ENCODE measurements at regions not wholly inside any gene's neighbourhood (a gene's known extent, or its start where the extent isn't known, plus 50 kb on each side); places are given as distances from the start of the nearest gene placed in this dataset.
A peak's percentile ranks its signal among the peaks of the same experiment; 100 is the strongest.
"Not testable (repeated sequence)": the region's sequence is repeated elsewhere in the genome, so short reads cannot be mapped to it uniquely, and the experiment has no call there.

DNA sequence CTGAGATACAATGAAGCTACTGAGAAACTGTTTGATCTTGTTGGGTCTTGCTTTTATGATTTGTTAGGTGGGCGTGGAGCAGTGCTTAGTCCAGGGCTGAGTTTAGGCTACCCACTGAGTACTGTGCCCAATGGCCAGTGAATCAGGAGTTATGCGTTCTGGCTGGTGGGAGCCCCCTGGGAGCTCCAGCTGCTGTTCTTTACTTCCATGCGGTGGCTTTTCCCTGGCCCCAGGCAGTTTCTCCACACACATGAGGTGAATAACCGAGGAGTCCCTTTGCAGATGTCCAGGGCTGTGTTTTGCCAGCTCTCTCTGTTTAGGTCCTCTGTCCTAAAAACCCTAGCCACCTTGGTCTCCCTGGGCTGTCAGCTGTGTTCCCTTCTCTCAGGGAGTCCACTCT, 106.5 kb downstream of the KLF13 start:
- no peak for TF ChIP-seq POLR2A (IDR thresholded peaks at IDR 0.05; ENCODE audit: low read depth, low read length)
- FAIRE-seq (no peak), DNase-seq (ENCODE audit: insufficient read length, low spot score) (no peak)

DNA sequence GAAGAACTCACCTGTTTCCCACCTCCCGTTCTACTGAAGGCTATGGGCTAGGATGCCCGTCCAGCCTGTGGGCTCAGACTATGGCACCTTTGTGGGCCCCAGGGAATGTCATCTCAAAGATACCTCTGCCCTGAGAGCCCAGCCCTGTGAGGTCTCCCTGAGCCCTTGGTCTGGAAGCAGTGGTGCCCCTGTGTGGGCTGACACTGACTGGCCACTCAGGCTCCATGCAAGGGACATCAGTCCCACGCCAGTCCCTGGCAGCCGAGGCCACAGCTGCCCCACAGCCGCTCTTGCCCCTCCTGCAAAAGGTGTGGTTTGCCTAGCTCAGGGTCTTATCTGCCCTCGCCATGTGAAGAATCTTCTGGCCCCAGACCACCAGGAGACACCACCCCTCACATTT, 106.9 kb downstream of the KLF13 start:
- FAIRE-seq (no peak), DNase-seq (ENCODE audit: insufficient read length, low spot score) (no peak)
- no peak for TF ChIP-seq POLR2A (IDR thresholded peaks at IDR 0.05; ENCODE audit: low read depth, low read length)

DNA sequence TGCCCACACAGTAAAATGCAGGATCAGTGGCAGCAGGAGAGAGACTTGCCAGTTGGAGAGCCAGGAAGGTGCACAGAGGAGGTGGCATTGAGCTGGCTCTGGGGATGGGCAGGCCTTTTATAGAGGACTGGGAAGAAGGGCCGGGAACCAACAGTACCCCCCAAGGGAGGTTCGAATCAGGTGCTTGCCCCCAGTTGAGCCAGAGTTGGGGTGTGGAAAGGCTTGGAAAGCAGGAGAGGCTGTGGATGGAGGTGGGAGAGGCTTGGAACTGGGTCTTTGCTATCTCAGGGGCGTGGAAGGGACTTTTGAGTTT, 107.6 kb downstream of the KLF13 start:
- no peak for TF ChIP-seq POLR2A (IDR thresholded peaks at IDR 0.05; ENCODE audit: low read depth, low read length)
- FAIRE-seq (no peak), DNase-seq (ENCODE audit: insufficient read length, low spot score) (no peak)

DNA sequence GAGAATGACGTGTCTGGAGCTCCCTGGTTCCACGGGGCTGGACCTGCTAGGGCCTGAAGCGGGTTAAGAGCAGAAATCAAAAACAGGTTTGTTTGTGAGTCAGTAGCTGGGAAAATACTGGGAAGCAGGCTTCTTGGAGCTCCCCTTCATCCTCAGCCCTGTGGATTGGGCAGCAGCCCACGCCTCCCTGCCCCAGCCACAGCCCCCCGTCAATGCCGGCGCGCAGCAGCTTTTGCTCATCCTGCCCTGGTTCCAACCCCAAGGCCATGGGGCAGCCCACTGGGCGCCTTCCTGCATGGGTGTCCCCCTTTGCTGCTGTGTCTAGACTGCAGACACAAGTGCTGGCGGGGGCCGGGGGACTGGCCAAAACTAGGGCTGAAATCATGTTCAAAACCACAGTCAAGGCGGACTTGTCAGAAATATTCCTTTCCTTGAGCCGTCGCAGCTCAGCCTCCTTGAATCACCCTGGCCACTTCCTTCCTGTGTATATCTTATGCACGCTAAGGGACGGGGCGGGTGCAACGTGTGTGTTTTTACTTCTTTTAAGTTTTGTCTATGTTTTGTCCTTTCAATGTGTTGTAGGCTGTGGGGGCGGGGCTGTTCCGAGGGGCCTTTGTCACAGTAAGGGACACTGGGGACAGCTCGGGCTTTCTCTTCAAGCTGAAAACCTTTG, 108.1 kb downstream of the KLF13 start:
- DNase-seq (ENCODE audit: insufficient read length, low spot score), result no peak
- FAIRE-seq, result no peak
- TF ChIP-seq POLR2A (IDR thresholded peaks at IDR 0.05; ENCODE audit: low read depth, low read length), result no peak

DNA sequence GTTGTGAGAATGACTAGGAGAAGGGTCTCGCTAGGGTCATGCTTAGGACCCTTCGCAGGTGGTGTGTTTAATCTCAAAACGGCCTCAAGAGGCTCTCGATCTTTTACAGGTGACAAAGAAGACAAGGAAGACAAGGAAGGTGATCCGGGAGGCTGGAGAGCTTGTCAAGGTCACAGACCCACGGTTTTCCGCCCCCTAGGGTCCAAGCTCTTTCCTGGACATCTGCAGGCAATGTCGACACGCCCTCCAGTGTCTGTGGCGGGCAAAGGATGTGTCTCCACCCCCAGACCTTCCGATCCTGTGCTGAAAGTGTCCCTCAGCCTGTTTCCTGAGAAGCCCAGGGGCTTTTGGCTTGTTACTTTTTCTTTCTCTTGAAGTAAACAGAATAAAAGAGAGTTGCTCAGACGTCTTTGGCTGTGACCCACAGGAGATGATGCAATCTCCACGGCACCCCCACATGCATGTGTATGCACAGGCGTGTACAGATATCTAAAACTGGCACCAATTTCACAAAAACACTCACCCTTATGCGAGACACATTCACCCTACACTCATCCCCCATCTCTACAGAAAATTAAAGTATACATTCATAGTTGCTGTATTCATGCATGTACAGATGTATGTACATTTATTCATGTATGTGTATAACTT, 108.8 kb downstream of the KLF13 start:
- FAIRE-seq (no peak), DNase-seq (ENCODE audit: insufficient read length, low spot score) (no peak)
- TF ChIP-seq POLR2A (IDR thresholded peaks at IDR 0.05; ENCODE audit: low read depth, low read length), result no peak

DNA sequence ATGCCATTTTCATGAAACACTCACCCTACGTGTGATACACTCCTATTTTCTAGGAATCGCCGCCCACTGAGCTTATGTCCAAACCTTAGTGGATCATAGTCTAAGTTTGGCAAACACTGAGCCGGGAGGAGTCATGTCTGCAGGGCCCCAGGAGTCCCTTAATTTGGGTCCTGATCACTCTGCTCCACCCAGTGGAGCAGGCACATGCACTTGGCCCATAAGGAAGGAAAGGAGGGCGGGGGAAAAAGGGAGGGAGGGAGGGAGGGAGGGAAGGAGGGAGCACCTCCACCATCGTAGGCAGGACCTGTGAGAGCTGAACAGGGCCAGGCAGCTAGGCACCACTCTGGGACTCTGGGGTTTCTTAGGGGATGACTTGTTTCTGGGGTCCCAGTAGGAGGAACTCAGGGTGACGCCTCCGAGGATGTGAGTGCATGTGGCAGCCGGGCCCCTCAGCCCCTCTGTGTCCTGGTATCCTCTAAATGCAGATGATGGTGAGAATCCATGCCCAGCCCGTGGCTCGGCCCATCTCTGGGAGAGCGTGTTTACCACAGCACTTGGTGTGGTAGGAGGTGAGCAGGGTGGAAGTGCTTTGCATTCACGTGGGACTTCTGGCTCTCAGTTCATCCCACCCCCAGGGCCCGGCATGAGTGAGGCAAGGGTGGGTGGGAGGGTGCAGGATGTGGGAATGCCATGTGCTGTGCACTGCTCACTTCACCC, 109.4 kb downstream of the KLF13 start:
- no peak for DNase-seq (ENCODE audit: insufficient read length, low spot score)
- no peak for FAIRE-seq
- no peak for TF ChIP-seq POLR2A (IDR thresholded peaks at IDR 0.05; ENCODE audit: low read depth, low read length)

DNA sequence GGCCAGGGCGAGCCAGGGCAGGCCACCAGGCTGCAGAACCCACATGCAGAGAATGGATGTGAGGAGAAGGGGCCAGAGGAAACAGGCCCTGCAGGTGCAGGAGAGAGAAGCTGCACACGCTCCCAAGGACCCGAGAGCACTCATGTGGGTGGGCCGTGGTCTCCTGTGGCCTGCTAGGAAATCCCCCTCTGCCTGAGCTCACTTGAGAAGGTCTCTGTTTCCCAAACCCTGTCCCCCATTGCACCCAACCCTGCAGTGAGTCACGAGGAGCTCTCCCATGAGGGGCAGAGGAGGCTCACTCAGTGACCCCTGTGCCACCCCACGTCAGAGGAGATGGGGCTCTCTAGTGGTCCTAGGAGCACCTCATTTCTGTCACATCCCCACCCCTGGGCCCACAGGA, 111.1 kb downstream of the KLF13 start:
- TF ChIP-seq POLR2A (IDR thresholded peaks at IDR 0.05; ENCODE audit: low read depth, low read length), result no peak
- DNase-seq (ENCODE audit: insufficient read length, low spot score) (no peak), FAIRE-seq (no peak)

DNA sequence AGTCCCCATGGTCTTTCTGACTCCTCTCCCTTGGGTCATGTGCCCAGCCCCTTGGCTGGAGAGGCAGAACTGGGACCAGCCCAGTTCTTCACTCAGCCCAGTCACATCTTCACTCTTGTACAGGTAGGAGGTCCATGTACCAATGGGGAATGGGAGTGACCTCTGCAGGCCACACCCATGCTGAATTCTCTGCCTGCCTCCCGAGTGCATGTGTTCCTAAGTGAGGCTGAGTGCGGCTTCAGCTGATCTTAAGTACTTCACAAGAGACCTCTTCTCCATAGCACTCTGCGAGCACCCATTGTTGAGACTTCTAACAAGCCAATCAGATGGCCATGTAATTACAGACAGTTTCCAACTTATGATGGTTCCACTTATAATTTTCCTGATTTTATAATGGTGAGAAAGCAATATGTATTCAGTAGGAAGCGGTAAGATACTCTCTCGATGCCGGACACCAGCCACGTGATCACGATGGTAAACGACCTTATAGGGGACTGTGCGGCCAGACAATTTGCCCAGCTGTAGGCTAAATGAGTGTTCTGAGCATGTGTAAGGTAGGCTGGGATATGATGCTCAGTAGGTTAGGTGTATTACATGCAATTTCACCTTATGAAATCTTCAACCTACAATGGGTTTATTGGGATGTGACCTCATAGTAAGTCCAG, 112.1 kb downstream of the KLF13 start:
- DNase-seq (ENCODE audit: insufficient read length, low spot score), result no peak
- no peak for TF ChIP-seq POLR2A (IDR thresholded peaks at IDR 0.05; ENCODE audit: low read depth, low read length)
- no peak for FAIRE-seq

DNA sequence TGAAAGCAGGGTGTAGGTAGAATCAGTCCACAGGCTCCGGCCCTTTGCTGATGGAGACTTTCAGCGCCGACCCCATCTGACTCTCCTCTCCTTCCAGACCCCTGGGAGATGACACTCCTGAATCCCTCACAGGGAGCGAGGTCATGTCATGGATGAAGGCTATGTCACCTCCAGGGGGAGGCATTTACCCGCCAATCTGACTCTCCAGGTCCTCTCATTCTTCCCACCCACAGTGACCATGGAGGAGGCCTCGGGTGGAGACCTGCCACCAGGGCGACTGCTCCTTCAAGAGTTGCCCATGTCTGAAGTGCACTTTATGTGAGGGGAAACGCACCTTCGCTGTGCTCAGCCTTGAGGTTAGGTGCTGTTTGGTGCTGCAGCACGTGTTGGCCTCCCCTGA, 112.7 kb downstream of the KLF13 start:
- FAIRE-seq (no peak), DNase-seq (ENCODE audit: insufficient read length, low spot score) (no peak)
- TF ChIP-seq POLR2A (IDR thresholded peaks at IDR 0.05; ENCODE audit: low read depth, low read length), result no peak

DNA sequence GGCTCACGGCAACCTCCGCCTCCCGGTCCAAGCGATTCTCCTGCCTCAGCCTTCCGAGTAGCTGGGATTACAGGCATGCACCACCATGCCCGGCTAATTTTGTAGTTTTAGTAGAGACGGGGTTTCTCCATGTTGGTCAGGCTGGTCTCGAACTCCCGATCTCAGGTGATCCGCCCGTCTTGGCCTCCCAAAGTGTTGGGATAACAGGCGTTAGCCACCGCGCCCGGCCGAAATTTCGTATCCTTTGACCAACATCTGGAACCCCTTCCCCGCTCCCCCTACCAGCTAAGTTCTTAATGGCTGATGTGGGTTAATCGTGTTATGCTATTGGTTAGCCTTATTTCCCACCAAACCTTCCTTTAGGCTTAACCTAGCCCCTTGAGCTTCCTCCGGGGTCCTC, 113.6 kb downstream of the KLF13 start:
- DNase-seq (ENCODE audit: insufficient read length, low spot score), result not testable (repeated sequence)

DNA sequence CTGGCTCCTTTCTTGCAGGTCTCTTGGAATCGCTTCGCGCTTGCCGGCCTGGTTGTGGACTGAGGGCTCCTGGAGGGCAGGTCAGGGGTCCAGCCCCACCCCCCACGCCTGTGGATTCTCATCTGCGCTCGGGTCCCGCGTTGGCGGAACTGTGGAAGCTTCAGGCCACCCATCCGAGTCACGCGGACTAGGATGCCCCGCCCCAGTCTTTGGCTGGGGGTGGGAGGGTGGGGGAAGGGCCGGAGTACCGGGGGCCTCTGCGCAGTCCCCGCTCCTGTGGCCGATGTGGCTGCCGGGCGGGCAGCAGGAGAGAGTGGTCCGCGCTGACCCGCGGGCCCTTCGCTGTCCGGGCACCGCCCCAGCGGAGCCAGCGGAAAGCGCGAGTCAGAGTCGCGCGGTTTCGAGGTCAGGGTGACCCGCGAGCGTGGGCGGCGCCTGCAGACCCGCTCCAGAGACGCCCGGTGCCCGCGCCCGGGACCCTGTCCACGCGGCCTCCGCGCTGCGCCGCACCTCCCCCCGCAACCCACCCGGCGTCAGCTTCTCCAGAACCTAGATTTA, 114.2 kb downstream of the KLF13 start:
- FAIRE-seq (no peak), DNase-seq (ENCODE audit: insufficient read length, low spot score) (no peak)
- 0 out of 2 replicates have a peak, but pooled peaks have one; percentile 24 for TF ChIP-seq POLR2A (IDR thresholded peaks at IDR 0.05; ENCODE audit: low read depth, low read length)

More for the DNA sequence above, 113.6 kb downstream of the KLF13 start:
- FAIRE-seq, result not testable (repeated sequence)

DNA sequence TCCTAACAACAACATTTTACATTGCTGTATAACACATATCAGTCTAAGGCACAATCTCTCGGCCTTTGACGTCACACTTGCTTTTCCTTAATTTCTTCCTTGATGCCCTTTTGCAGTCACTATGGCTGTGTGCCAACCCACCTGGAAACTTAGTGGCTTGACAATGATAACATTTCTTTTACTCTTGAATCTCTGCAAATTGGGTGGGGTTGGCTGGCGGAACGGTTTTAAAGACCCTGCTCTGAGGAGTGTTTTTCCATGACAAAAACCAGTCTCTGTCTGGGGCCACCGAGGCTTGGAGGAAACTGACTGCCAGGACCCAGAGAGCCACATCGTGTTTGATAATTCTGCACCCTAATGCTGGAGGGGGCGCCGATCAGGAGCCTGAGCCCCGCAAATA, 115.6 kb downstream of the KLF13 start:
- no peak for DNase-seq (ENCODE audit: insufficient read length, low spot score)
- no peak for TF ChIP-seq POLR2A (IDR thresholded peaks at IDR 0.05; ENCODE audit: low read depth, low read length)
- no peak for FAIRE-seq

DNA sequence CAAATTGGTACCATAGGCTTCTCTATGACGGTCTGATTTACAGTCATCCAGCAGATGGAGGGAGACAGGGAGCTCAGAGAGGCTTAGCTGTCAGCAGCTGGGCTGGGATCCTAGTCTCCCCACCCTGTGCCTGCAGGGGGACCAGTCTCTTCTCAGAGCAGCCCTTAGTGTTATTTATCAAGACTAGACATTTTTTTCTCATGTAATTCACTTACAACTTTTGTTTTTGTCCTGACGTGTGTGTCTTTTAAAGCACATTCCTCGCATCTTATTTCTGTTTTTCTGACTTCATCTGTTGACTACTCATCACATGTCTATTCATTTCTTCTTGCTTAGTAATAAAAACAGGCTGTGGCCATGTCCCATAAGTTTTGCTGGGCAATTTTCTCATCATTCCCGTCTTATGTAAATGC, 116.1 kb downstream of the KLF13 start:
- FAIRE-seq (peak; percentile 80), DNase-seq (ENCODE audit: insufficient read length, low spot score) (no peak)
- no peak for TF ChIP-seq POLR2A (IDR thresholded peaks at IDR 0.05; ENCODE audit: low read depth, low read length)

DNA sequence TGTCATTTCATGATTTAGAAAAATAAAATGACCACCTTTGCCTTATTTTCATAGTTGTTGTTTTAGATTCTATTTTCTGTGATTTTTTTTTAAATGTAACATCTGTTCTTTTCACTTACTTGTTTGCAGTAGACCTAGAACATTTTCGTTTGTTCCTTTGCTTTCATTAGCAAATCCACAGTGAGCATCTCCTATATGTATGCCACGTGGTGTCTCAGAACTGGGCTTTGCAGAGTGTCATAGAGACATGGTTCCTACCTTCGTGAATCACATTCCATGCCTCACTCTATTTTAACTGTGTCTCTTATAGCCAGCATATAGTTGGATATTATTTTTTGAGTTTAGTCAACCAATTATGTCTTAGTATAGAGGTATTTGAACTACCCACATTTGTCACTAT, 118.2 kb downstream of the KLF13 start:
- FAIRE-seq (no peak), DNase-seq (ENCODE audit: insufficient read length, low spot score) (no peak)
- no peak for TF ChIP-seq POLR2A (IDR thresholded peaks at IDR 0.05; ENCODE audit: low read depth, low read length)
